HUES6 (cell line): ENCODE measurements at regions not wholly inside any gene's neighbourhood (a gene's known extent, or its start where the extent isn't known, plus 50 kb on each side); places are given as distances from the start of the nearest gene placed in this dataset.
"Not testable (repeated sequence)": the region's sequence is repeated elsewhere in the genome, so short reads cannot be mapped to it uniquely, and the experiment has no call there.

ENCODE experiments used
- H3K27ac ChIP-seq: 2 replicates; pipeline ENCODE4 v1.7.0; 2013; ENCODE audit warnings: low read depth, mild to moderate bottlenecking, low read length, inconsistent platforms
- H3K27me3 ChIP-seq: 2 replicates; pipeline ENCODE4 v1.6.1; 2013; ENCODE audit warnings: low read length; ENCODE audit not compliant: control insufficient read depth, insufficient read depth
- H3K36me3 ChIP-seq: 2 replicates; pipeline ENCODE4 v1.6.1; 2013; ENCODE audit warnings: low read length; ENCODE audit not compliant: control insufficient read depth, insufficient read depth
- H3K4me1 ChIP-seq: 2 replicates; pipeline ENCODE4 v1.6.1; 2013; ENCODE audit warnings: low read length; ENCODE audit not compliant: control insufficient read depth, insufficient read depth
- H3K4me3 ChIP-seq: 2 replicates; pipeline ENCODE4 v1.5.1; 2013; ENCODE audit warnings: low read depth, low read length
- H3K9ac ChIP-seq: one replicate; pipeline ENCODE4 v1.6.1; 2013; ENCODE audit warnings: mild to moderate bottlenecking, low read length
- H3K9me3 ChIP-seq: 2 replicates; pipeline ENCODE4 v1.6.1; 2013; ENCODE audit warnings: low read depth, low read length; ENCODE audit not compliant: control insufficient read depth, insufficient read depth

DNA sequence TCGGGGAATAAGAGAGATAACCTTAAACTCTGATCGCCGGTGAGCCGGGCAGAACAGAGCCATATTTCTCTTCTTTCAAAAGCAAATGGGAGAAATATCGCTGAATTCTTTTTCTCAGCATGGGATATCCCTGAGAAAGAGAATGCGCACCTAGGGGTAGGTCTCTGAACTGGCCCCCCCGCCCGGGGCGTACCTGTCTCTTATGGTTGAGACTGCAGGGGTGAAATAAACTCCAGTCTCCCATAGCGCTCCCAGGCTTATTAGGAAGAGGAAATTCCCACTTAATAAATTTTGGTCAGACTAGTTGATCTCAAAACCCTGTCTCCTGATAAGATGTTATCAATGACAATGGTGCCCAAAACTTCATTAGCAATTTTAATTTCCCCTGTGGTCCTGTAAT is 58.8 kb upstream of the ADAMTS5 start:
- Histone ChIP-seq H3K4me3 (peak overlapping the region; percentile 48), H3K27ac (peak overlapping the region; percentile 93; the same call in 1 of the 2 replicates)
- not testable (repeated sequence) for H3K9me3 ChIP-seq

GRCh38 chr21:27024971-27025370 is 58.1 kb upstream of the ADAMTS5 start:
- Histone ChIP-seq H3K27ac (peak overlapping the region; percentile 69; the same call in 1 of the 2 replicates), H3K36me3 (no peaks in the 10 kb centered on the region), H3K27me3 (no peaks in the 10 kb centered on the region), H3K9ac (peak overlapping the region; percentile 10), H3K9me3 (no peaks in the 10 kb centered on the region), H3K4me3 (no peak overlapping the region), H3K4me1 (peaks cover 27% of the 10 kb centered on the region)

More for the DNA sequence above, 58.8 kb upstream of the ADAMTS5 start:
- H3K27me3 ChIP-seq, H3K36me3 ChIP-seq: not testable (repeated sequence)
- Histone ChIP-seq H3K4me1 (peaks cover 27% of the 10 kb centered on the region), H3K9ac (peak overlapping the region; percentile 72)

- H3K9ac ChIP-seq, result no peak overlapping the region
- H3K4me1 ChIP-seq, result peaks cover 27% of the 10 kb centered on the region
- no peak overlapping the region for H3K4me3 ChIP-seq
- no peaks in the 10 kb centered on the region for H3K9me3 ChIP-seq
- no peaks in the 10 kb centered on the region for H3K36me3 ChIP-seq
- no peaks in the 10 kb centered on the region for H3K27me3 ChIP-seq
- H3K27ac ChIP-seq, result no peak overlapping the region; the same call in 1 of the 2 replicates
These were observed 57.4 kb upstream of the ADAMTS5 start for GRCh38 chr21:27024301-27024700.

DNA sequence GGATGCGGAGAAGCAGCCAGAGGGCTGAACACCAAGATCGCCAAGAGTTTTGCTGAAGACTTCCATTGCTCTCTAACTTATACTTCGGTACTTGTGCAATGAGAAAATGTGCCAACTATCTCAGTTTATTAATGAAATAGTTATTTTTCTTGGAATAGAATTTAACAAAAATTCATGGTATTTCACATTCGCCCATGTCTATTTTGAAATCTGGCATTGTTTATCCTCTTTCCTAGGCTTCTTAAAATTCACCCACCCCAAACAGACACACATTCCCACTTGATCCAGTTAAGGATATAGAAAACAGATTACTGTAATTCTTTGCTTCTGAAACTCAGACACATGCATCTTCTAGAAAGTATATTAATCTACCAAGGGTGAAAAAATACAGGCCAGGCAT is 56.3 kb upstream of the ADAMTS5 start:
- H3K4me1 ChIP-seq, result peaks cover 27% of the 10 kb centered on the region
- no peaks in the 10 kb centered on the region for H3K36me3 ChIP-seq

GRCh38 chr21:27021801-27022200 is 54.9 kb upstream of the ADAMTS5 start:
- H3K9me3 ChIP-seq, result no peaks in the 10 kb centered on the region

More for the DNA sequence above, 56.3 kb upstream of the ADAMTS5 start:
- H3K9me3 ChIP-seq, result no peaks in the 10 kb centered on the region
- H3K4me3 ChIP-seq, result no peak overlapping the region
- no peak overlapping the region for H3K9ac ChIP-seq
- no peak overlapping the region for H3K27ac ChIP-seq
- no peaks in the 10 kb centered on the region for H3K27me3 ChIP-seq

GRCh38 chr21:27021046-27021445 is 54.2 kb upstream of the ADAMTS5 start:
- Histone ChIP-seq H3K27me3 (no peaks in the 10 kb centered on the region), H3K27ac (no peak overlapping the region), H3K36me3 (no peaks in the 10 kb centered on the region), H3K4me1 (peaks cover 21% of the 10 kb centered on the region), H3K4me3 (no peak overlapping the region), H3K9ac (no peak overlapping the region), H3K9me3 (no peaks in the 10 kb centered on the region)

More at GRCh38 chr21:27021801-27022200, 54.9 kb upstream of the ADAMTS5 start:
- Histone ChIP-seq H3K27ac (no peak overlapping the region), H3K4me3 (no peak overlapping the region), H3K4me1 (peaks cover 29% of the 10 kb centered on the region), H3K9ac (no peak overlapping the region), H3K36me3 (no peaks in the 10 kb centered on the region), H3K27me3 (no peaks in the 10 kb centered on the region)

- Histone ChIP-seq H3K9ac (no peak overlapping the region), H3K27me3 (no peaks in the 10 kb centered on the region), H3K4me1 (peaks cover 5% of the 10 kb centered on the region; the same call in 1 of the 2 replicates), H3K4me3 (no peak overlapping the region), H3K9me3 (no peaks in the 10 kb centered on the region), H3K27ac (no peak overlapping the region), H3K36me3 (no peaks in the 10 kb centered on the region)
These were observed 50.4 kb upstream of the ADAMTS5 start for GRCh38 chr21:27017246-27017645.
